T-helper 1 cell treated with Interleukin-12 subunit alpha and Interleukin-12 subunit beta and Interleukin-4 antibody, amounts not matched to agents 30 μg/mL and 1 μg/mL, for 36 hours (primary cell): ENCODE measurements at regions not wholly inside any gene's neighbourhood (a gene's known extent, or its start where the extent isn't known, plus 50 kb on each side); places are given as distances from the start of the nearest gene placed in this dataset.
"Not testable (repeated sequence)": the region's sequence is repeated elsewhere in the genome, so short reads cannot be mapped to it uniquely, and the experiment has no call there.

Experiments used
- H3K27ac Mint-ChIP-seq: one replicate; pipeline ENCODE4 v1.8.0; 2021; ENCODE audit warnings: mild to moderate bottlenecking, mixed read lengths
- H3K27me3 Mint-ChIP-seq: one replicate; pipeline ENCODE4 v1.8.0; 2021; ENCODE audit warnings: low read depth, mixed read lengths
- H3K36me3 Mint-ChIP-seq: one replicate; pipeline ENCODE4 v1.8.0; 2021; ENCODE audit warnings: low read depth, mixed read lengths
- H3K4me1 Mint-ChIP-seq: one replicate; pipeline ENCODE4 v1.8.0; 2021; ENCODE audit warnings: low read depth, mixed read lengths
- H3K4me3 Mint-ChIP-seq: one replicate; pipeline ENCODE4 v1.8.0; 2021; ENCODE audit warnings: mild to moderate bottlenecking, moderate library complexity, mixed read lengths
- H3K9me3 Mint-ChIP-seq: one replicate; pipeline ENCODE4 v1.8.0; 2021; ENCODE audit warnings: mixed read lengths

DNA sequence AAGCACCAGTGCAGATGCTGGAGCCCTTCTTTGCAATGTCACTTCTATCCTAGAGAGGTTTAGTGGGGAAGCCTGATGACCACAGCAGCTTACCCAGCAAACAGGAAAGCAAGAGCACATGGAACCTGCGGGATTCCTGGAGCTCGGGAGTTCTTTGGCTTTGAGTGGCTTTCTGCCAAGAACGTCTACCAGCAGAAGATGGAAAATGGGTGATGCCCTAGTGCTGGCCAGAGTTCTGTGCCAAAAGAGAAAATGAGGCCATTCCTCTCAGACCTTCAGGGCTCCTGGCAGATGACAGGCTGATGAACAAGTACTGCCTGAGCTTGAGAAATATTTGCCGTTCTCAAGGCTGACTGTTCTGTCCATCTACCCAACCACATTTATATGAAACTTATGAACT lies 332.1 kb upstream of the CCL2 start:
- no peak overlapping the region for H3K27ac Mint-ChIP-seq
- no peak overlapping the region for H3K4me3 Mint-ChIP-seq
- no peaks in the 10 kb centered on the region for H3K36me3 Mint-ChIP-seq
- H3K9me3 Mint-ChIP-seq, result no peaks in the 10 kb centered on the region
- H3K27me3 Mint-ChIP-seq, result peaks cover 9% of the 10 kb centered on the region
- H3K4me1 Mint-ChIP-seq, result no peaks in the 10 kb centered on the region

DNA sequence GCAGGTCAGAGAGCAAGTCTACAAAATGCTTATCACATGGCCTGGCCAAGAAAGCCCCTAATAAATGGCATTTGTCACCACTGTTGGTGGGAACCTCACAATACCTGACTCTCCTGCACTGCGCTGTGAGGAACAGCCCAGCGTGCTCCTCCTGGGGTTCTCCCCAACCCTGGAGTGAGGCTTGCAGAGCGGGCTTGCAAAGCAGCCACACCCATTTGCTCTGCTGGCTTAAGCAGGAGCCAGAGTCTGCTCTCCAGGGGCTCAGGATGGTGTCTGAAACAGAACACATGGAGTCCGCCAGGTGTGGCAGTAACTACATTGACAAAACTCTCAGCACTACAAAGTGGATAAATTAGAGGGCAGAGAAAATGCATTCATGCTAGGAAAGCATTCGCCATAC lies 331.0 kb upstream of the CCL2 start:
- H3K36me3 Mint-ChIP-seq, result no peaks in the 10 kb centered on the region
- H3K4me3 Mint-ChIP-seq, result no peak overlapping the region
- peaks cover 9% of the 10 kb centered on the region for H3K27me3 Mint-ChIP-seq

DNA sequence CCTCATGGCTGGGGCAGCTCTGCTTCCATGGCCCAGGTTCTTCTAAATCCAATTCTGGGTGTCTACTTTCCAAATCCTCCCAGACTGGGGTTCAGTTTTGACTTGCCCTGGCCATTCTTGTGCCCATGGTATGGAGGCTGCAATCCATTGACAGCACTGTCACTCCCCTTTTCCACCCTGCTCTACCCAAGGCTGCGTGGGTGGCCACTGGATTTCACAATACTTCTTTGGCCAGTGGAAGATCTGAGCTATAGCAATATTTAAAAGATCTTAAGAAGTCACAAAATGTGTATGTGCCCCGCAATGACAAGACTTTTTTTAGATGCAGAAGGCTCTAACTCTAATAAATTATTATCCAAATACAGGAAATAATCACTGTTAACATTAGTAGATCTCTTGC lies 329.4 kb upstream of the CCL2 start:
- H3K27me3 Mint-ChIP-seq, result peaks cover 9% of the 10 kb centered on the region
- no peaks in the 10 kb centered on the region for H3K9me3 Mint-ChIP-seq
- no peaks in the 10 kb centered on the region for H3K36me3 Mint-ChIP-seq
- H3K4me3 Mint-ChIP-seq, result no peak overlapping the region
- no peak overlapping the region for H3K27ac Mint-ChIP-seq
- H3K4me1 Mint-ChIP-seq, result no peaks in the 10 kb centered on the region

More for the DNA sequence above, 331.0 kb upstream of the CCL2 start:
- H3K4me1 Mint-ChIP-seq, result no peaks in the 10 kb centered on the region
- no peaks in the 10 kb centered on the region for H3K9me3 Mint-ChIP-seq
- no peak overlapping the region for H3K27ac Mint-ChIP-seq

DNA sequence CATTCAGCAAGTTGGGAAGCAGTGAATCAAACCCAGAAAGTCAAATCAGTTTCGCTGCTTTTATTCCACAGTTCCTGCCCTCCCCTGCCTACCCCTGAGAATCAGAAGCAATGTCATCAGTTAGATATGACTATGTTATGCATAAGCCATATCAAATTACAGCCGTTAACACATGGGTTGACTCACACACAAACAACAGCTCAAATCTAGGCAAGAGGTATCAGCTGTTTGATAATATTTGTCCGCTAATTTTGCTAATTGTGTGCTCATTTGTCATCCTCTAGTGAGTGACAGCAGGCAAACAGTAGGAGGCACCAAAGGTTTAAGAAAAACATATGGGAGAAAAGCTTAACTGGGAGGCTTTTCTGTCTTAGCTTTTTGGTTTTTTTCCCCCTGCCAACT lies 327.4 kb upstream of the CCL2 start:
- Mint-ChIP-seq H3K4me1 (no peaks in the 10 kb centered on the region), H3K4me3 (no peak overlapping the region), H3K36me3 (no peaks in the 10 kb centered on the region), H3K27me3 (no peaks in the 10 kb centered on the region), H3K9me3 (no peaks in the 10 kb centered on the region), H3K27ac (no peak overlapping the region)

DNA sequence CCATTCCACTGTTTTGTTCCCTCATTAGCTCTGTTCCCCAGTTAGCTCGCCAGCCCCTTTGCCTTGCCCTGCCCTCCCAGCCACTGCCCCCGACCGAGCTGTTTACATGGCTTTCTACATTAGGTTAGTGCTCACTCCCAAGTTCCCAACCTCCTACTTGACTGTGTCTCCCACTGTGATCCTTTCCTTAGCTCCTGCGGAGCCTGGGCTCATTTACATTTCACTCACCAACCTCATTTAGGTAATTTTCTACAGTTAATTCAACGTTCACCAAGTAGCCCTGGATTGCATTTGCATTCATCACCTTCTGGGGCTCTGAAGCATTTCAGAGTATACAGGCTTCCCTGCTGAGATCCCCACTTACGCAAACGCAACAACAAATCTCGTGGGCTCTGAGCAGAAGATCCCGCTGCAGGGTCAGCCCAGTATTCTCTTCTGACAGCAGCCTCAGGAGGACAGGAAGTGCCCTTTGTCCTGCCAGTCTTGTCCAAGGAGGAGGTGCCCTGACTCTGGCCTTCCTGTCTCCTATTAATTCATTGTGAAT lies 325.8 kb upstream of the CCL2 start:
- no peak overlapping the region for H3K4me3 Mint-ChIP-seq
- no peaks in the 10 kb centered on the region for H3K4me1 Mint-ChIP-seq
- H3K27me3 Mint-ChIP-seq, result no peaks in the 10 kb centered on the region
- no peaks in the 10 kb centered on the region for H3K36me3 Mint-ChIP-seq
- no peak overlapping the region for H3K27ac Mint-ChIP-seq
- no peaks in the 10 kb centered on the region for H3K9me3 Mint-ChIP-seq

DNA sequence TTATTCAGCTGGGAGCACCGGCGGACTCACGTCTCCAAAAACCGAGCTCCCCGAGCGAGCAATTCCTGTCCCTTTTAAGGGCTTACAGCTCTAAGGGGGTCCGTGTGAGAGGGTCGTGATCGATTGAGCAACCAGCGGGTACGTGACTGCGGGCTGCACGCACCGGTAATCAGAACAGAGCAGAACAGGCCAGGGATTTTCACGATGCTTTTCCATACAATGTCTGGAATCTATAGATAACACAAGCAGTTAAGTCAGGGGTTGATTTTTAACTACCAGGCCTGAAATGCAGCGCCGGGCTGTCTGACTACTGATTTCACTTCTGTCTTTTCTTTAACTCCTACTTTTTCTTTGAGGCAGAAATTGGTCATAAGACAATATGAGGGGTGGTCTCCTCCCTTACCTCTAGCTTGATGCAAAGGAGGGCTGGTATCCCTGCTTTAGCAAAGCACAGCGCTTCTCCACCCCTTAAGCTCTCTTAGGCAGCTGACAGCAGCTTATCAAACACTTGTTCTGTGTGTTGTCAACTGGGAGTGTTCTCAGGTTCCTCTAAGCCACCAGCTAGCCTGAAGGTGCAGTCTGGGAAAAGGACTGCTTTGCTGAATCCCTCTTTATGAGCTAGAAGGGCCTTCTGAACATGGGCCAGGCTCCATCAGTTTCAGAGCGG lies 323.8 kb upstream of the CCL2 start:
- not testable (repeated sequence) for H3K27me3 Mint-ChIP-seq, H3K4me3 Mint-ChIP-seq, H3K27ac Mint-ChIP-seq, H3K36me3 Mint-ChIP-seq, H3K9me3 Mint-ChIP-seq, H3K4me1 Mint-ChIP-seq

DNA sequence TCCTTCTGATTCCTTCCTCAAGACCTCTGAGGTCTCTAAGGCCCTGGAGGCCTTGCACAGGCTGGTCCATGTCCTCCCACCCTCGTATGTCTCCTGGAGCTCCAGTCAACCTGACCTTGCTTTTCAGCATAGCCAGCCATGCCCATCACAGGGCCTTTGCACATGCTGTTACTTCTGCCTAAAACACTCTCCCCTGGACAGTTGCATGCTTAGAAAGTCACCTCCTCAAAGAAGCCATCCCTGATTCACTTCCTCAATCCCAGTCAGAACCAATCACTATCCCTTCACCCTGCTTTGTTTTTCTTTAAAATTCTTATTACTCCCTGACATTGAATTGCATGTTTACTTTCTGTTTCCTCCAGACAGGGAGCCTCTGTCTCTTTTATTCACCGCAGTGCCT lies 322.1 kb upstream of the CCL2 start:
- no peaks in the 10 kb centered on the region for H3K27me3 Mint-ChIP-seq
- H3K4me3 Mint-ChIP-seq, result no peak overlapping the region
- no peaks in the 10 kb centered on the region for H3K4me1 Mint-ChIP-seq
- no peak overlapping the region for H3K27ac Mint-ChIP-seq
- no peaks in the 10 kb centered on the region for H3K36me3 Mint-ChIP-seq
- H3K9me3 Mint-ChIP-seq, result no peaks in the 10 kb centered on the region

DNA sequence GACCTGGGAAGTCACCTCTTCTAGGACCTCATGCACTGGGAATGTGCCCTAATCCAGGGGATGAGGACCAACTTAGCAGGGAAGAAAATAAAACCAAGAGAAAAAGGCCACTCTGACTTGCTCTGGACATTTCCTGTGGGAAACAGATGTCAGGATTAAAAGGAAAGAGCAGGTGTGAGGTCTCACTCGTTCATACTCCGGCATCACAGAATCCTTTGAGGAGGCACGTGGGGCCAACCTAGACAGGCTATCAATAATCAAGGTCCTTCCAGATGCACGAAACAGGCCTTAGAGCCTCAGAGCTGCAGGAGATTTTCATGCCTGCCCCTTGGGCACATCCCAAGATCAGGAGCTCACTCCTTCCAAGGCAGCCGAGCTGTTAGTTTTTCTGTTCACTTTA lies 321.5 kb upstream of the CCL2 start:
- Mint-ChIP-seq H3K4me1 (no peaks in the 10 kb centered on the region), H3K27ac (no peak overlapping the region), H3K36me3 (no peaks in the 10 kb centered on the region), H3K4me3 (no peak overlapping the region), H3K27me3 (no peaks in the 10 kb centered on the region), H3K9me3 (no peaks in the 10 kb centered on the region)

DNA sequence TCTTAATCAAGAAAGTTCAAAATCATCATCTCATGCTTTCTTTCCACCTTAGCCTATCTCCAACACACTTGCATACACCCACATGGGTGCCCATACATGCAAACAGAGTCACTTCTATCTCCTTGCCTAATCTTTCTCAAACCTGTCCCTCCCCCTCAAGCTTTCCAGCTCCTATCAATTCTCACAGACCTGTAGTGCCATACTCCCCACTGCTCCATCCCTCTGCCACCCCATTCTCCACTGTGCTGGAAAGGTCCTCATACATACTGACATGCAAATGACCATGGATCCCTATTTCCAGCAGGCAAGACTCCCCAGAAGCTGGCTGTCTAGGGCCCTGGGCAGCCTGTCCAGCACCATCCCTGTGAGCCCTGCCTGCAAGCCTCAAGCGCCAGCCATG lies 320.4 kb upstream of the CCL2 start:
- Mint-ChIP-seq H3K27me3 (no peaks in the 10 kb centered on the region), H3K27ac (no peak overlapping the region), H3K36me3 (no peaks in the 10 kb centered on the region), H3K4me3 (no peak overlapping the region), H3K4me1 (no peaks in the 10 kb centered on the region), H3K9me3 (no peaks in the 10 kb centered on the region)

DNA sequence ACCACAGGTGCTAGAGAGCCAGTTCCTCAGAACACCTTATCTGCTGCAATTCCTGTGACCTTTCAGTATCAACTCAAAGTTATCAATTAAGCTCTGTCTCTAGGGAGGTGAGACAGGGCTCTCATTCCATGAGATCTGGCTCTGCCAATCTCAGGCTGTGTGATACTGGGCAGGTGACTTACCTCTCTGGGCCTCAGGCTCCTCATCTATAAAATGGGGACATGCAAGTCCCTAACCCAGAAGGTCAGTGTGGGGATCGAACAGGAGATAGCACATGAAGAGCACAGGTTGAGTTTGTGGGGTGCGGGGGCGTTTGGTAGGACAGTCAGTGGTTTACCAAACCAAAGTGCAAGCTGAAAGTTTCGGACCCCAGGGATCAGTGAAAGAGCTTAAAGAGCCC lies 319.3 kb upstream of the CCL2 start:
- Mint-ChIP-seq H3K9me3 (no peaks in the 10 kb centered on the region), H3K36me3 (no peaks in the 10 kb centered on the region), H3K27ac (no peak overlapping the region), H3K4me1 (no peaks in the 10 kb centered on the region), H3K27me3 (no peaks in the 10 kb centered on the region), H3K4me3 (no peak overlapping the region)

DNA sequence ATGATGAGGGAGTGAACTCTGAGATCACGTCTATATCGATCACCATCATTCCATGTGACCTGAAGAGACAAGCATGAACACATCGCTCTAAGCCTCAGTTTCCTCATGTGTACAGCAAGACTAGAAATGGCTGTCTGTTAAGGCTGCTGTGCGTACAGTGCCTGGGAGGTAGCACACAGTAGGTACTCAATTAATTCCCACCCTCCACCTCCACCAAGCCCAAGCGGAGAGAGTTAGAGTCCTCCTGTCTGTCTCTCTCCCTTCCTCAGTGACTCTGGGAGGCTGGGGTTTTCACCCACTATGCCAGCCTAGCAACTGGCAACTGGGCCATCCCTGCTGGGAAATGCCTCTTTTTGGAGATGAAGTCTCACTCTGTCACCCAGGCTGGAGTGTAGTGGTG lies 318.3 kb upstream of the CCL2 start:
- Mint-ChIP-seq H3K36me3 (no peaks in the 10 kb centered on the region), H3K4me1 (no peaks in the 10 kb centered on the region), H3K27me3 (no peaks in the 10 kb centered on the region), H3K27ac (no peak overlapping the region), H3K4me3 (no peak overlapping the region), H3K9me3 (no peaks in the 10 kb centered on the region)

DNA sequence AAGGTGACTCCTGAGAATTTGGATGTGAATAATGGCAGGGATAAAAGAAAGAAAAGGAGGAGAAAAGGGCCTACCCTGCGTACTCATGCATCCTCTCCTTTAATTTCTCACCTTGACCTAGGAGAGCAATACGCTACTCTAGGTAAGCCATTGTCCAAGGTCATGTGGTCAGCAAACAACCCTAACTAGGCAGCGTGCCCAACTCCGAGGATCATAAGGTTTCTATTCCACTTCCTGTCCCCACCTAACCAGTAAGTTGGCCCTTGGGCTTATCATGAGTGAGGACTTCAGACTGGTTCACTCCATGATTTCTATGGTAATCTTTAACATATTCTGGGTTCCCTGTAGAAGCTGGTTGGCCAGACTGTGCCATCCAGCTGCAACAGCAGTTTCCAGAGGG lies 315.1 kb upstream of the CCL2 start:
- H3K4me1 Mint-ChIP-seq, result no peaks in the 10 kb centered on the region
- H3K27me3 Mint-ChIP-seq, result no peaks in the 10 kb centered on the region
- no peak overlapping the region for H3K4me3 Mint-ChIP-seq
- no peak overlapping the region for H3K27ac Mint-ChIP-seq
- H3K36me3 Mint-ChIP-seq, result no peaks in the 10 kb centered on the region
- H3K9me3 Mint-ChIP-seq, result no peaks in the 10 kb centered on the region

DNA sequence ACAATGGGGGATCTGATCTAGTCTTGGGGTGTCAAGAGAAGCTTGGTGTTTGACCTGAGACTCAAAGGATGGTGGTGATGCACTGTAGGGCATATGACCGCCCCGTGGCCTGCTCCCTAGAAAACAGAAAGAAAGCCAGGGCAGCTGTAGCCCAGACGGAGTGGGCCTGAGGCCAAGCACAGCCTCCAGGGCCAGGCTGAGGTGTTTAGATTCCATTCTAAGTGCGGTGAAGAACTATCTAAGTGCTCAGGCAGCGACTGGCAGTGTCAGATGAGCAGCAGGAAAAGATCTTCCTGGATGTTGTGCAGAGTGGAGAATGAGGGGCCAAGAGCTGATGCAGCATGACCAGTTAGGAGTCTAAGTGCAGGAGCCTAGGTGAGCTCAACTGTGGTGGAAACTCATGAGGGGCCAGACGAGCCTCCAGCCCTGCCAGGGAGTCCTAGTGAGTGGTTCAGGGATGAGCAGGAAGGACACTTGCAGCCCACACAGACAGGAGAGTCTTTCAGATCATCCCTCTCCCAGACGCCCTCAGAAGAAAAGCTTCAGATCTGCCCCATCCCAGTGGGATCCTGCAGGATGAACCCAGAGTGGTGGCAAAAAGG lies 314.2 kb upstream of the CCL2 start:
- no peak overlapping the region for H3K4me3 Mint-ChIP-seq
- no peaks in the 10 kb centered on the region for H3K27me3 Mint-ChIP-seq
- H3K4me1 Mint-ChIP-seq, result no peaks in the 10 kb centered on the region
- no peak overlapping the region for H3K27ac Mint-ChIP-seq
- no peaks in the 10 kb centered on the region for H3K36me3 Mint-ChIP-seq
- H3K9me3 Mint-ChIP-seq, result no peaks in the 10 kb centered on the region

DNA sequence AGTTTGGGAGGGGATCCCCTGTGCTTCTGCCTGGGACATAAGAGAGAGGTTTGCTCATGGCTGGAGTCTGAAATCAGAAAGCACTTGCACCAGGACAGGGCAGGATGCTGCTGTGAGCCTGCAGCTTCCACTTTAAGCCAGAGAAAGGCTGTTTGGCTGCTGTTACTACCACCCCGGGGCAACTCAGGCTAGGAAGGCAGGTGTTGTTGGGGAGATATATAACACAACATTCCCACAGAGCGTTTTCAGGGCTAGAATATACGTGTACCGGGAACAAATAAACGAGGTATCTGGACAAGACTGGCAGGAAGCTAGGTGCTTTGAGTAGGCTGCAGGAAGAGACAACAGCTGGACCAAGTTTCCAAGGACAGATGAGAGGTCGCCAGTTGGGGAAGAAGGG lies 313.3 kb upstream of the CCL2 start:
- Mint-ChIP-seq H3K9me3 (no peaks in the 10 kb centered on the region), H3K27me3 (peaks cover 5% of the 10 kb centered on the region), H3K4me1 (no peaks in the 10 kb centered on the region), H3K4me3 (no peak overlapping the region), H3K36me3 (no peaks in the 10 kb centered on the region), H3K27ac (no peak overlapping the region)

DNA sequence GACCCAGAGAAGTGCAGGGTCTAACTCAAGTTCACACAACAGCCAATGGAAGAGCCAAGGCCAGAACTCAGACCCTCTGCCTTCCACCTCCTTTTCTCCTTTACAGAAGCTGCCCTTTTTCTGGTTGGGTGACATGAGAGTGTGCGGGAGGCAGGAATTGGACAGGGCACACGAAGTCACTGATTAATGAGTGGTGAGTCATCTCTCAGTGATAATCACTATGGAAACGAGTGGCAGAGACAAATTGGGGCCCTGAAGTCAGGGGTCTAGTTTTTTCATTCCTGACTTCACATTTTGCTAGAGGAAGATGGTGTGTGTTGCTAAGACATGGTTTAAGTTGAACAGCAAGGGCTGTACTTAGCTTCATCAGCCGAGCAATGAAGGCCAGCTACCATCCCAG lies 312.7 kb upstream of the CCL2 start:
- H3K4me3 Mint-ChIP-seq, result no peak overlapping the region
- H3K4me1 Mint-ChIP-seq, result no peaks in the 10 kb centered on the region
- no peak overlapping the region for H3K27ac Mint-ChIP-seq
- H3K36me3 Mint-ChIP-seq, result no peaks in the 10 kb centered on the region
- H3K9me3 Mint-ChIP-seq, result no peaks in the 10 kb centered on the region
- peaks cover 12% of the 10 kb centered on the region for H3K27me3 Mint-ChIP-seq
